Right lobe of liver (tissue), 6 donors: ENCODE measurements at regions not wholly inside any gene's neighbourhood (a gene's known extent, or its start where the extent isn't known, plus 50 kb on each side); places are given as distances from the start of the nearest gene placed in this dataset.

Experiments
- ATAC-seq, 4 donors: fragments of 200-7000 bp; cut with Tn5 transposase; one replicate each; pipeline ENCODE4 v1.9.1; 2020; ENCODE audit warnings: mild to moderate bottlenecking in 4 of 4, moderate library complexity in 4 of 4
- DNase-seq, 3 donors: peaks; one replicate each; pipeline ENCODE4 v3.0.0-alpha.2; 2020
- H3K27ac ChIP-seq, 3 donors: fragments of 200-600 bp; one replicate each; pipeline ENCODE4 v1.8.0; 2022
- H3K27me3 ChIP-seq, 2 donors: fragments of 200-600 bp; one replicate each; pipeline ENCODE4 v1.8.0; 2022
- H3K36me3 ChIP-seq, 4 donors: fragments of 200-600 bp; sonication (generic) in 1 of 4; one replicate each; pipeline versions ENCODE4 v1.5.1 to v1.8.0; 2017 to 2022; ENCODE audit warnings: control low read depth in 1 of 4
- H3K4me1 ChIP-seq, 4 donors: fragments of 200-600 bp; sonication (generic) in 1 of 4; one replicate each; pipeline versions ENCODE4 v1.5.1 to v1.8.0; 2017 to 2022; ENCODE audit warnings: control low read depth in 1 of 4
- H3K4me3 ChIP-seq, 3 donors: fragments of 200-600 bp; one replicate each; pipeline ENCODE4 v1.8.0; 2022
- H3K9me3 ChIP-seq, 4 donors: fragments of 200-600 bp; sonication (generic) in 1 of 4; one replicate each; pipeline versions ENCODE4 v1.5.1 to v1.8.0; 2017 to 2022; ENCODE audit warnings: control low read depth in 1 of 4
- POLR2A ChIP-seq: fragments of 450-650 bp; IDR thresholded peaks from one replicate; pipeline ENCODE4 v1.6.1; 2017; ENCODE audit warnings: antibody characterized with exemption, mild to moderate bottlenecking
- WGBS: methylation state at CpG from one replicate; pipeline ENCODE4 v1.1.6; 2018; ENCODE audit warnings: low coverage, low lambda C conversion rate; ENCODE audit not compliant: insufficient coverage; ENCODE audit errors: missing lambda C conversion rate; 5-methylcytosine and 5-hydroxymethylcytosine counted together
- intact Hi-C, 2 donors: fragments of 100-400 bp; cut with DNase I; formaldehyde crosslinking; loops; one replicate each; pipeline versions ENCODE4 v1.11.2 to v1.14.1; 2022
- TF ChIP-seq, protein P1 (sequence below), 4 donors: fragments of 200-600 bp in 3 of 4; fragments of 450-650 bp in 1 of 4; IDR thresholded peaks; one replicate each; pipeline versions ENCODE4 v1.5.1 to v1.8.0; 2016 to 2022; ENCODE audit warnings: antibody characterized with exemption in 4 of 4, mild to moderate bottlenecking in 2 of 4
- donor health status: DM: no; HTN: yes; CAD: no.
- donor health status: DM: no; HTN: no; CAD: no.
- donor health status: DM: no; HTN: no; CAD: no.
- donor health status: DM: no; HTN: yes; CAD: no.
- donor health status: DM: no; HTN: yes; CAD: no.

DNA sequence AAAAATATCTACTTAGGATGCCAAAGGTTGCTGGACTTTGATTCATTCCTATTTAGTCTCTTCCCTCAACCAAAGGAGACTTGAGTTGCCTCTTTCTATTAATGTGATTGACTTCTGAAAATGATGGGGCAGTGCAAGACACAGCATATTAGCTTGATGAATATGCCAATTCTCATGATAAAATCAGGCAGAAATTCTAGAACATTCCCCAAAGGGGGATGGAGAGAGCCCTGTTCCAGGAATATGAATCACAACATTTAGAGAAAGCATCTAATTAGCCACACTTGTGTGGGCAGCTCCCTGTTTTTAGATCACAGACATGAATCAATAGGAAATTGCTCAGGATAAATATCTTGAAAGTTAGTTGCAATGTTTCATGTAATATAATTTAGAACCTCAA is 584.0 kb upstream of the CDH8 start:
- ATAC-seq (no peak), DNase-seq (no peak)
- H3K9me3 ChIP-seq = no peaks in the 10 kb centered on the region
- no peaks in the 10 kb centered on the region for H3K4me1 ChIP-seq
- TF ChIP-seq, protein P1, sequence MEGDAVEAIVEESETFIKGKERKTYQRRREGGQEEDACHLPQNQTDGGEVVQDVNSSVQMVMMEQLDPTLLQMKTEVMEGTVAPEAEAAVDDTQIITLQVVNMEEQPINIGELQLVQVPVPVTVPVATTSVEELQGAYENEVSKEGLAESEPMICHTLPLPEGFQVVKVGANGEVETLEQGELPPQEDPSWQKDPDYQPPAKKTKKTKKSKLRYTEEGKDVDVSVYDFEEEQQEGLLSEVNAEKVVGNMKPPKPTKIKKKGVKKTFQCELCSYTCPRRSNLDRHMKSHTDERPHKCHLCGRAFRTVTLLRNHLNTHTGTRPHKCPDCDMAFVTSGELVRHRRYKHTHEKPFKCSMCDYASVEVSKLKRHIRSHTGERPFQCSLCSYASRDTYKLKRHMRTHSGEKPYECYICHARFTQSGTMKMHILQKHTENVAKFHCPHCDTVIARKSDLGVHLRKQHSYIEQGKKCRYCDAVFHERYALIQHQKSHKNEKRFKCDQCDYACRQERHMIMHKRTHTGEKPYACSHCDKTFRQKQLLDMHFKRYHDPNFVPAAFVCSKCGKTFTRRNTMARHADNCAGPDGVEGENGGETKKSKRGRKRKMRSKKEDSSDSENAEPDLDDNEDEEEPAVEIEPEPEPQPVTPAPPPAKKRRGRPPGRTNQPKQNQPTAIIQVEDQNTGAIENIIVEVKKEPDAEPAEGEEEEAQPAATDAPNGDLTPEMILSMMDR (IDR thresholded peaks at IDR 0.05) = no peak
- TF ChIP-seq POLR2A = no peak
- H3K27me3 ChIP-seq = no peaks in the 10 kb centered on the region
- intact Hi-C loops = no loop called here
- no peak overlapping the region for H3K27ac ChIP-seq
- no peak overlapping the region for H3K4me3 ChIP-seq
- no peaks in the 10 kb centered on the region for H3K36me3 ChIP-seq

DNA sequence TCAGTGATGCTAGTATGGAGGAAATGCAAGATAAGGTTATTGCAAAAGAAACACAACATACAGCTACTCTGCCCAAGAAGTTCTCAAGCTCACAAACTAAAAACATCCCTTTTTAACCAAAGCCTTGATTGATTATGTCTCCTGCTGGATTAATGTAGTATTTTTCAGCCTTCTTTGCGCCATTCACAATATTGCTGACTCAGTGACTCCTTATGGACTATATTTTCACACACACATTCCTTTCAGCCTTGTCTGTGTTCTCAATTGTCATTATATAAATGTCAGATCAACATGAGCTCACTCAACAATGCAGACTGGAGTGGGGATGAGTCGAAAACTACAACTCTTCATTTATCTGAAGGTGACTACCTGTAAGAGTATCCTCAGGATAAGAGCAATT is 579.3 kb upstream of the CDH8 start:
- 12% methylated on average over 2 of the region's 2 CpGs for WGBS
- no peak for ATAC-seq

DNA sequence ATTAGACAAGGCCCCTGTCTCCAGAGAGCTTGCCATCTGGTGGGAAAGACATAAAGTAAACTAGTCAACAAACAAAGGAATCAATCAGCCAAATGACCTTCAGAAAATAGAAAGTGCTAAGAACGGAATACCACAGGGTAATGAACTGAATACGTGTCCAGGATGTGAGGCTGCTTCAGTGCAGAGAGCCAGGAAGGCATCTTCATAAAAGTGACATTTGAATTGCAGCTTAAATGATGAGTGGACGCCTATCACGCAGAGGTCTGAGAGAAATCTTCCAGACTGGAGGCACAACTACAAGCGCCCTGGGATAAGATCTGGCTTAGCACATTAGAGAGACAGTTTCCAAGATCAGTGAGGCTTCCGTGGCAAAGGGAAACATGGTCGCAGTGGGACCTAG is 574.1 kb upstream of the CDH8 start:
- DNase-seq (no peak), ATAC-seq (no peak)
- Histone ChIP-seq H3K9me3 (no peaks in the 10 kb centered on the region), H3K27ac (no peak overlapping the region), H3K4me3 (no peak overlapping the region), H3K36me3 (no peaks in the 10 kb centered on the region), H3K4me1 (no peaks in the 10 kb centered on the region), H3K27me3 (no peaks in the 10 kb centered on the region)
- TF ChIP-seq, protein P1 (IDR thresholded peaks at IDR 0.05) = no peak
- TF ChIP-seq POLR2A = no peak
- WGBS = 43% methylated on average over 7 of the region's 7 CpGs
- intact Hi-C loops = no loop called here

More for the DNA sequence above, 579.3 kb upstream of the CDH8 start:
- H3K4me3 ChIP-seq = no peak overlapping the region
- no peaks in the 10 kb centered on the region for H3K4me1 ChIP-seq
- no peak for TF ChIP-seq POLR2A
- TF ChIP-seq, protein P1 (IDR thresholded peaks at IDR 0.05) = no peak
- no peaks in the 10 kb centered on the region for H3K9me3 ChIP-seq
- intact Hi-C loops = no loop called here
- H3K27ac ChIP-seq = no peak overlapping the region
- no peaks in the 10 kb centered on the region for H3K36me3 ChIP-seq
- no peaks in the 10 kb centered on the region for H3K27me3 ChIP-seq
- DNase-seq = no peak

DNA sequence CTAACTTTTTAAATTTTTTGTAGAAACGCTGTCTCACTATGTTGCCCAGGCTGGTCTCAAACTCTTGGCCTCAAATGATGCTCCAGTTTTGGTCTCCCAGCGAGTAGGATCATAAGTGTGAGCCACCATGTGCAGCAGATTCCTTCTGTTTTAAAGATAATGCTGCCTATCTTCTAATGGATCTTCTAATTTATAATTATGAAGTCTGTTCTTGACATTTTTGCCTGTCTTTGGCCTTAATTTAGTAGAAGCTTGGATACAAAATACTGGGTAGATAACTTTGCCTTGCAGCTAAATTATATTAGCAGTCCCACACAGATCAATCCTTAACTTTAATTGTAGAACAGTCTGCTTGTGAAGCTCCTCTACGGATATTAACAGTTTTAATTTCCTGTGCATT is 566.6 kb upstream of the CDH8 start:
- DNase-seq = no peak
- Histone ChIP-seq H3K27me3 (no peaks in the 10 kb centered on the region), H3K36me3 (no peaks in the 10 kb centered on the region), H3K4me3 (no peak overlapping the region), H3K4me1 (no peaks in the 10 kb centered on the region), H3K9me3 (no peaks in the 10 kb centered on the region), H3K27ac (no peak overlapping the region)
- no peak for ATAC-seq
- intact Hi-C loops = no loop called here
- 37% methylated on average over 3 of the region's 3 CpGs for WGBS
- TF ChIP-seq, protein P1 (IDR thresholded peaks at IDR 0.05) = no peak
- no peak for TF ChIP-seq POLR2A

DNA sequence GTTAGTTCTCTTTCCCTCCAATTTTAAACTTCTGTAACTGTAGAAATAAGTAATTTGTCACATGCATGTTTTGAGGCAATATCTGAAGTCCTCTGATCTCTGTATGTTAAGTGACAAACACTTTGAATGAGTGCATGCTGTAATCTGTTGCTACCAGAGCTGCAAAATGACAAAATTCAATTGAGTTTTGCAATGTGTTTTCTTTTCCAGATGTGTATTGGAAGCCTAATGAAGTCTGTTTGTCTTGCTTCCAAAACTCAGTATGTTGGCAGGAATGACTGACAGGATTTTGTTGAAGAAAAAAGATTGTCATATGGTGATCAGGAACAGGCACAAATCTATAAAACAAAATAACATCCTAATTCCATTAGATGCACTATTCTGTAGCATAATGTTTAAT is 561.6 kb upstream of the CDH8 start:
- no peaks in the 10 kb centered on the region for H3K36me3 ChIP-seq
- ATAC-seq (no peak), DNase-seq (no peak)
- no peaks in the 10 kb centered on the region for H3K4me1 ChIP-seq
- no peak overlapping the region for H3K4me3 ChIP-seq
- H3K9me3 ChIP-seq = no peaks in the 10 kb centered on the region
- no peak overlapping the region for H3K27ac ChIP-seq
- no peaks in the 10 kb centered on the region for H3K27me3 ChIP-seq
- intact Hi-C loops = no loop called here
- TF ChIP-seq, protein P1 (IDR thresholded peaks at IDR 0.05) = no peak
- TF ChIP-seq POLR2A = no peak
